ENCODE measurements at regions not wholly inside any gene's neighbourhood (a gene's known extent, or its start where the extent isn't known, plus 50 kb on each side); places are given as distances from the start of the nearest gene placed in this dataset.

DNA sequence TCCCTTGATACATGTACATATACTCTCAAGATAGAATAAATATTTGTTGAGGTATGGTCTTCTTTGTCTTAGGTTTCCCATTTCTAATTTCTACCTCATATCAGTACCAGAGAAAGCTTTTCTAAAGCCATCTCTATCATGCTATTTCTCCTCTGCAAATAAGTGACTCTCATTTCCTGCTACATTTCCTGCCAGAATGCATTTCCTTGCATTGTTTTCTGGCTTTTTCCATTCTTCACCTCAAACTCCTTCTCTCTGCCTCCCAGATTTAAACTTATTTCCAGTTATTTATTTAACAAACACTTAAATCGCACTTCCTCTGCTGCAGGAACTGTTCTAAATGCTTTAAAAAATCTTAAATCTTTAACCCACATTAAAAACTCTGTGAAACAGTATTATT is 74.4 kb upstream of the STMND1 start:
- intact Hi-C loops (cut with micrococcal nuclease) = no loop called here
- Mint-ChIP-seq H3K36me3 (ENCODE audit: low read depth) (no peaks in the 10 kb centered on the region), H3K27me3 (ENCODE audit: low read depth) (peaks cover 9% of the 10 kb centered on the region), H3K4me3 (no peak overlapping the region), H3K27ac (no peak overlapping the region), H3K4me1 (ENCODE audit: low read depth) (no peaks in the 10 kb centered on the region), H3K9me3 (peaks cover 10% of the 10 kb centered on the region)
- CTCF ChIA-PET = no interaction called here
- no peak for DNase-seq

DNA sequence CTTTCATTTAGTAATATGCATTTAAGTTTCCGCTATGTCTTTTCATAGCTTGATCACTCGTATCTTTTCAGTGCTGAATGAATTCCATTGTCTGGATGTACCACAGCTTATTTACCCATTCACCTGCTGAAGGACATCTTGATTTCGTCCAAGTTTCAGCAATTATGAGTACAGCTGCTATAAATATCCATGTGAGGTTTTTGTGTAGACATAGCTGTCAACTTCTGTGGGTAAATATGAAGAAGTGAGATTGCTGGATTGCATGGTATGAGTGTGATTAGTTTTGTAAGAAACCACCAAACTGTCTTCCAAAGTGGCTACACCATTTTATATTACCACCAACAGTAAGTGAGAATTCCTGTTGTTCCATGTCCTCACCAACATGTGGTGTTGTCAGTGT is 79.2 kb upstream of the STMND1 start:
- H3K9me3 Mint-ChIP-seq = peaks cover 10% of the 10 kb centered on the region
- intact Hi-C loops (cut with micrococcal nuclease) = no loop called here
- CTCF ChIA-PET = no interaction called here
- H3K27ac Mint-ChIP-seq = no peak overlapping the region
- no peaks in the 10 kb centered on the region for H3K36me3 Mint-ChIP-seq (ENCODE audit: low read depth)
- no peak overlapping the region for H3K4me3 Mint-ChIP-seq
- no peaks in the 10 kb centered on the region for H3K4me1 Mint-ChIP-seq (ENCODE audit: low read depth)
- H3K27me3 Mint-ChIP-seq (ENCODE audit: low read depth) = peaks cover 12% of the 10 kb centered on the region
- no peak for DNase-seq

DNA sequence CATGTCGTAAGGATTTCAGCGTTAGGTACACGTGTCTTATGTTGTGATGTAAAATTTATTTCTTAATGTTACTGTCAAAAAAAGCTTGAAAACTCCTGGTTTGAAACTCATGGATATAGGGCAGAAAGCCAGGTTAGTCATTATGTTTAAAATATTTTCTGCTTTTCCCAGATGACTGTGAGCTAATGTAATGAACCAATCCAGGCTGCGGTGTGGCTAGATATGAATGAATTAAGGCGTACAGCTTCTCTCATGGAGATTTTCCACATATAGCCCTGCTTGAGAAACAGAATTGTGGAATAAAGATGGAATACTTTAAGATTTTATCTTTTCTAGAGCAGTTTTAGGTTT is 80.3 kb upstream of the STMND1 start:
- Mint-ChIP-seq H3K27me3 (ENCODE audit: low read depth) (peaks cover 17% of the 10 kb centered on the region), H3K27ac (no peak overlapping the region), H3K9me3 (peaks cover 10% of the 10 kb centered on the region), H3K36me3 (ENCODE audit: low read depth) (peaks cover 1% of the 10 kb centered on the region), H3K4me1 (ENCODE audit: low read depth) (peaks cover 2% of the 10 kb centered on the region), H3K4me3 (no peak overlapping the region)
- intact Hi-C loops (cut with micrococcal nuclease) = no loop called here
- DNase-seq = no peak
- CTCF ChIA-PET = interaction anchor here (0.9 kb wide), 1 partner anchor 12 kb away, joined by 4 read pairs; no protein-coding TSS in a partner anchor

DNA sequence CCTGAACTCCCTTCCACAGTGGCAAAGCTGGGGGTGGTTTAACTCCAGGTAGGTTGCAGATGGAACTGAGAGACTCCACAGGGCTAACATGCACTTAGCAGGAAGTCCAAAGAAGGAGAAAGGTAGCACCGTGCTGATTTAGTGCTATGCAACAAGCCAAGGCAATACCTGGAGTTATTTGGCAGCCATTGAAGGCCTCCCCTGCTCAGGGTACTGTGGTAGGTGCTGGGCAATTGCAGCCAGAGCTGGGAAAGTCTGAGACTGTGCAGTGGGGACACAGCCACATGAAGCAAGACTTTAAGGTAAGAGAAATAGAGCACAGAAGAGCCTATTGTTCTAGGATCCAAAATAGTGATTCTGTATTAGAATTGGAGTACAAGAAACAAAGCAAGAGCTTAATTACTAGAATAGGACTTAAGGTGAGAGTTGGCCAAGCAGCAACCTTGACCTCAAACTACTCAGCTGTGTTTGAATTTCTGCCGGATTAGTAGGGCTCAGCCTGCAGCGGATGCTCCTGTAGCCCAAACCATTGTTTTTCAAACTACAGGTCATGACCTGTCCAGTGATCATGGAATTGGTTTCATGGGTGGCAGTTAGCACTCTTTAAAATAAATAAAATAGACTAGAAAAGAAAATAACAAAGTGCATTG is 80.8 kb upstream of the STMND1 start:
- intact Hi-C loops (cut with micrococcal nuclease) = no loop called here
- peaks cover 4% of the 10 kb centered on the region for H3K4me1 Mint-ChIP-seq (ENCODE audit: low read depth)
- CTCF ChIA-PET = interaction anchor here (0.9 kb wide), 1 partner anchor 11 kb away, joined by 4 read pairs; no protein-coding TSS in a partner anchor
- H3K4me3 Mint-ChIP-seq = no peak overlapping the region
- H3K27me3 Mint-ChIP-seq (ENCODE audit: low read depth) = peaks cover 17% of the 10 kb centered on the region
- DNase-seq = no peak
- no peak overlapping the region for H3K27ac Mint-ChIP-seq
- H3K9me3 Mint-ChIP-seq = peaks cover 10% of the 10 kb centered on the region
- H3K36me3 Mint-ChIP-seq (ENCODE audit: low read depth) = peaks cover 1% of the 10 kb centered on the region

DNA sequence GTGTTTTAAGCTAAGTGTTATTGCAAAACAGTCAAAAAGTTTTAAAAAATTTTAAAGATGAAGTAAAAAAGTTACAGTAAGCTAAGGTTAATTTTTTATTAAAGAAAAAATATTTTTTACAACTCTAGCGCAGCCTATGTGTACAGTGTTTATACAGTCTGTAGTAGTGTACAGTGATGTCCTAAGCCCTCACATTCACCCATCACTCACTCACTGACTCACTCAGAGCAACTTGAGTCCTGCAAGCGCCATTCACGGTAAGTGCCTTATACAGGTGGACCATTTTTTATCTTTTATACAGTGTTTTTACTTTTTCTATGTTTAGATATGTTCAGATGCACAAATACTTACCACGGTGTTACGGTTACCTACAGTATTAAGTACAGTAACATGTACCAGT is 83.4 kb upstream of the STMND1 start:
- Mint-ChIP-seq H3K9me3 (no peaks in the 10 kb centered on the region), H3K4me3 (no peak overlapping the region), H3K4me1 (ENCODE audit: low read depth) (peaks cover 18% of the 10 kb centered on the region), H3K36me3 (ENCODE audit: low read depth) (peaks cover 1% of the 10 kb centered on the region), H3K27ac (no peak overlapping the region), H3K27me3 (ENCODE audit: low read depth) (peaks cover 24% of the 10 kb centered on the region)
- CTCF ChIA-PET = no interaction called here
- DNase-seq = no peak
- intact Hi-C loops (cut with micrococcal nuclease) = loop anchor here (5.0 to 10.0 kb wide), 2 partner anchors 364 to 869 kb away; no protein-coding TSS in a partner anchor

GRCh38 chr6:17017416-17017815 is 84.4 kb upstream of the STMND1 start:
- CTCF ChIA-PET = interaction anchor here (0.6 kb wide), 1 partner anchor 348 kb away, joined by 4 read pairs; no protein-coding TSS in a partner anchor
- no peak for DNase-seq
- no peak overlapping the region for H3K4me3 Mint-ChIP-seq
- H3K9me3 Mint-ChIP-seq = no peaks in the 10 kb centered on the region
- peaks cover 27% of the 10 kb centered on the region for H3K27me3 Mint-ChIP-seq (ENCODE audit: low read depth)
- intact Hi-C loops (cut with micrococcal nuclease) = loop anchor here (5.0 to 10.0 kb wide), 2 partner anchors 363 to 870 kb away; no protein-coding TSS in a partner anchor
- peaks cover 18% of the 10 kb centered on the region for H3K4me1 Mint-ChIP-seq (ENCODE audit: low read depth)
- H3K36me3 Mint-ChIP-seq (ENCODE audit: low read depth) = peaks cover 1% of the 10 kb centered on the region
- H3K27ac Mint-ChIP-seq = no peak overlapping the region

GRCh38 chr6:17015551-17016381 is 86.1 kb upstream of the STMND1 start:
- Mint-ChIP-seq H3K36me3 (ENCODE audit: low read depth) (peaks cover 1% of the 10 kb centered on the region), H3K4me3 (peak overlapping the region; percentile 64), H3K4me1 (ENCODE audit: low read depth) (peaks cover 18% of the 10 kb centered on the region), H3K9me3 (peaks cover 5% of the 10 kb centered on the region), H3K27ac (no peak overlapping the region), H3K27me3 (ENCODE audit: low read depth) (peaks cover 26% of the 10 kb centered on the region)
- DNase-seq = peak; percentile 28
- intact Hi-C loops (cut with micrococcal nuclease) = loop anchor here (1.0 to 10.0 kb wide), 7 partner anchors 65 to 1239 kb away; no protein-coding TSS in a partner anchor
- CTCF ChIA-PET = interaction anchor here (0.5 to 1.0 kb wide), 6 partner anchors 8 to 605 kb away, joined by 3 to 7 read pairs (median 3); no protein-coding TSS in a partner anchor

DNA sequence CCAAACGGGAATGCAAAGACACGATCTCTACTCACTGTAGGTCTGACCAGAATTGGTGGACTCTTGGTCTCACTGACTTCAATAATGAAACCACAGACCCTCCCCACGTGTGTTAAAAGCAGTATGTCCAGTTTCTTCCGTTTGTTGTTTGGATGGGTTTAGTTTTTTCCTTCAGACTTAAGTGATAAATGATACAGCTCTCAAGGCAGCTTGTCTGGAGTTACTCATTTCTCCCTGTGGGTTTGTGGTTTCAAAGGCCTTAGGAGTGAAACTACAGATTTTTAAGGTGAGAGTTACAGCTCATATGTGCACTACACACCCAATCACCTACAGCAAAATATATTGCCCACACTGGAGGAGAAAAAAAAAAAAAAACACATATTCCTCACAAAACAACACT is 86.7 kb upstream of the STMND1 start:
- CTCF ChIA-PET = interaction anchor here (0.6 to 1.0 kb wide), 4 partner anchors 9 to 253 kb away, joined by 3 to 7 read pairs (median 3); no protein-coding TSS in a partner anchor
- H3K9me3 Mint-ChIP-seq = peaks cover 7% of the 10 kb centered on the region
- H3K4me1 Mint-ChIP-seq (ENCODE audit: low read depth) = peaks cover 18% of the 10 kb centered on the region
- peak; percentile 56 for DNase-seq
- intact Hi-C loops (cut with micrococcal nuclease) = loop anchor here (1.0 to 10.0 kb wide), 7 partner anchors 64 to 1239 kb away; no protein-coding TSS in a partner anchor
- peaks cover 1% of the 10 kb centered on the region for H3K36me3 Mint-ChIP-seq (ENCODE audit: low read depth)
- peak overlapping the region; percentile 41 for H3K4me3 Mint-ChIP-seq
- H3K27ac Mint-ChIP-seq = no peak overlapping the region
- peaks cover 27% of the 10 kb centered on the region for H3K27me3 Mint-ChIP-seq (ENCODE audit: low read depth)

DNA sequence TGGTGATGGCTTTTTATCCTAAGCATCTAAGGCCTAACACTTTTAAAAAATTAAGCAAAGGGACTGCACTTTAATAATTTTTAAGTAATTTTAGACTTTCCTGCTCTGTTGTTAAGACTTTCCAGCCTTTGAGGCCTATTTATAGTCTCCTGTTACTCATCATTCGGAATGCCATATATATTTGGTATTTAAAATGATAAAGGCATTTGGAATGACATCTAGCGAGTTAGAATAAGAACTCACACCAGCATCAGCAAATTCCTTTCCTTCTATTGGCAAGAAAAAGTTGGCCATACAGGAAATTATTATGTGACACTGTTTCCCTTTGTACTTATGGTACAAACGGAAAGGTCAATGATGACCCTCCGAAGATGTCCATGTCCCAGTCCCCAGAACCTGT is 88.1 kb upstream of the STMND1 start:
- H3K27ac Mint-ChIP-seq = no peak overlapping the region
- CTCF ChIA-PET = no interaction called here
- no peak overlapping the region for H3K4me3 Mint-ChIP-seq
- peaks cover 7% of the 10 kb centered on the region for H3K9me3 Mint-ChIP-seq
- H3K36me3 Mint-ChIP-seq (ENCODE audit: low read depth) = peaks cover 1% of the 10 kb centered on the region
- intact Hi-C loops (cut with micrococcal nuclease) = loop anchor here (2.0 to 10.0 kb wide), 5 partner anchors 63 to 1099 kb away; no protein-coding TSS in a partner anchor
- no peak for DNase-seq
- peaks cover 27% of the 10 kb centered on the region for H3K27me3 Mint-ChIP-seq (ENCODE audit: low read depth)
- H3K4me1 Mint-ChIP-seq (ENCODE audit: low read depth) = peaks cover 18% of the 10 kb centered on the region

- peaks cover 29% of the 10 kb centered on the region for H3K27me3 Mint-ChIP-seq (ENCODE audit: low read depth)
- CTCF ChIA-PET = no interaction called here
- H3K27ac Mint-ChIP-seq = no peak overlapping the region
- H3K4me1 Mint-ChIP-seq (ENCODE audit: low read depth) = peaks cover 22% of the 10 kb centered on the region
- intact Hi-C loops (cut with micrococcal nuclease) = loop anchor here (10.0 kb wide), 1 partner anchor 358 kb away; no protein-coding TSS in a partner anchor
- DNase-seq = no peak
- H3K4me3 Mint-ChIP-seq = no peak overlapping the region
- H3K36me3 Mint-ChIP-seq (ENCODE audit: low read depth) = peaks cover 1% of the 10 kb centered on the region
- H3K9me3 Mint-ChIP-seq = peaks cover 12% of the 10 kb centered on the region
These were observed 89.2 kb upstream of the STMND1 start for GRCh38 chr6:17012421-17013225.

GRCh38 chr6:17011985-17012384 is 89.9 kb upstream of the STMND1 start:
- Mint-ChIP-seq H3K27me3 (ENCODE audit: low read depth) (peaks cover 28% of the 10 kb centered on the region), H3K27ac (no peak overlapping the region), H3K4me1 (ENCODE audit: low read depth) (peaks cover 22% of the 10 kb centered on the region), H3K4me3 (no peak overlapping the region), H3K9me3 (peaks cover 14% of the 10 kb centered on the region), H3K36me3 (ENCODE audit: low read depth) (peaks cover 1% of the 10 kb centered on the region)
- no peak for DNase-seq
- intact Hi-C loops (cut with micrococcal nuclease) = loop anchor here (10.0 kb wide), 1 partner anchor 357 kb away; no protein-coding TSS in a partner anchor
- CTCF ChIA-PET = no interaction called here

DNA sequence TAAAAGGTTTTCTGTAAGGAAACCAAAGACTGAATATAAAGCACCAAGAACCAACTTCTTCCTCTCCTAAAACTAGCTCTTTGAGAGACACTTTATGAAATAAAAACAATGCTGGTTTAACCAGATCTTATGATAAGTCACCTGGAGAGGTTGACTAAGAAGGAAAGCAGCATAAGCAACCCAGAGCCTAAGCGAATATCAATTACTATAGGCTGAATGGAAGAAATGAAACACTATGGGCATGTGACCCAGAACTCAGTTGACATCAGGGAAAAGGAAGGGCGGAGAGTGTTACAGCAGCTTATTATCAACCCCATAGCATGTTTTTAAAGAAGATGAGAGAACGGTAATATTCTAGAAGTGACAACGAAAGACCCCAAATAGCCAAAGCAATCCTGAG is 94.1 kb upstream of the STMND1 start:
- H3K9me3 Mint-ChIP-seq = peaks cover 14% of the 10 kb centered on the region
- intact Hi-C loops (cut with micrococcal nuclease) = no loop called here

More for the DNA sequence above, 94.1 kb upstream of the STMND1 start:
- H3K27ac Mint-ChIP-seq = no peak overlapping the region
- no peak overlapping the region for H3K4me3 Mint-ChIP-seq
- H3K4me1 Mint-ChIP-seq (ENCODE audit: low read depth) = peaks cover 4% of the 10 kb centered on the region
- H3K36me3 Mint-ChIP-seq (ENCODE audit: low read depth) = no peaks in the 10 kb centered on the region
- H3K27me3 Mint-ChIP-seq (ENCODE audit: low read depth) = peaks cover 33% of the 10 kb centered on the region
- CTCF ChIA-PET = no interaction called here
- no peak for DNase-seq

All from activated naive CD4-positive, alpha-beta T cell treated with anti-CD3 and anti-CD28 coated beads for 36 hours (primary cell).